NCI-H146 treated with DMSO at 0.1 percent for 48 hours (cell line): ENCODE measurements at regions not wholly inside any gene's neighbourhood (a gene's known extent, or its start where the extent isn't known, plus 50 kb on each side); places are given as distances from the start of the nearest gene placed in this dataset.

Experiments used
- DNase-seq: peaks from one replicate; lab custom pipeline; 2025; ENCODE audit not compliant: unreplicated experiment; lab: John Stamatoyannopoulos, UW

DNA sequence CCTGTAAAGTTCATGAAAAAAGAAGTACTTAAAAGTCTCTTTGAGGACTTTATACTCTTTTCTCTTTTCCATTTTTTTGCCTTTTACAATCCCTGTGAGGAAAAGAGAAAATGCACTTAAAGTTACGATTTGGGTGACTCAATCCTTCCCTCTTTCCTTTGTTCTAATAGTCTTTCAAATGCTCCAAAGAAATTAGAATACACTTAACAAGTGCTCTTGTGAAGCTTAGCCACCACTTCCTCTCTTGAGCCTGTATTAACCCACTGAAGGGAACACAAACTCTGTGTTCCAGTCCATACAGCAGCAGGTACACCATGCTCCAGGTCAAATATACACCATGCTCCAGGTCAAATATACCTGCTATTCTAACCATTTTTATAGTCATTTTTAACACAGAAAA is 581.1 kb upstream of the MGAT4C start:
- DNase-seq: no peak

DNA sequence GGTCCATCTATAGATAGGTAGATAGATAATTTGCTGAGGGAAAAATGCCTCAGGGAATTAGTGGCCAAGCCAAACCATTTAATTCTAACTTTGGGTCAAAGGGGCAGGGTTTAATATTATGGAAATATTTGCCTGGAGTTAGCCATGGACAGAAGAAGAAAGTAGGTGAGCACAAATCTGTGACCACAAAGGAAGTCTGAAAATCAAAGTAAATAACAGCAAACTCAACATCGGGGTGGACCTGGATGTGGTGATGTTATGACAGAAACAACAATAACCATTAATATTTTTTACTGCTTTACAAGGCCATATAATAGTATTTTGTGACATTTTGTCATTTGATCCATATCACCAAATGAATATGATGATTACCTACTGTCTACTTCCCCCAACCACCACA is 578.0 kb upstream of the MGAT4C start:
- DNase-seq: no peak

DNA sequence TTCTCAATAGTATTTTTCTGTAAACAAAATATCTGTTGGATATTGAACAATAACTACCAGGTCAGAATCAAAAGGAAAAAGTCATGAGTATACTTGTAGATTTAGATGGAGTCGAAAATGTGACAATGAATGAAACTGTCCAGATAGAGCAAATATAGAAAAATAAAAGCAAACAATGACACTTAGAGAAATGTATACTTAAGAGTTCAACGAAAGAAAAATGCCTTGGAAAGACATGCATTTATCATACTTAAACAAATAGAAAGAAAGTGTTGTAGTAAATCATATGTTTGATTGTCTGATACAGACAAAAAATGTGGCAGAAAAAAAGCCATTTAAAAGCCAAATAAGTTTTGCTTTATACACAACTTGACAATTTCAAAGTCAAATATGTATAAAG is 571.2 kb upstream of the MGAT4C start:
- no peak for DNase-seq

DNA sequence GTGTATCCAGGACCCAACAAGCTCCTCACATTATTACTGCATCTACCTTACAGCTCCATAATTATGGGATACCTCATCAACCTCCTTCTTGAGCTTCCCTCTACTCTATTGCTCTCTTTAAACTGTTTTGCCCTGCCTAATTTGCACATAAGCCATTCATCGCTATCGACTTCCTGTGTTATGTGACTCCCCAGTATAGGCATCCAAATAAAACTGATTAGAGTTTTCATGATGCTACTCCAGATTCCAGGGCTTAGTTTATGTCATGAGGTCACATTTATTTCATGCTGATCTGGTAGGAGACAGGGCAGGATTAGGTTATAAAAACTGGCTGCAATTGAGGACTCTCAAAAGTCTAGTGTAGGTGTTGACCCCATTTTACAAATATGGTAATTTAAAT is 569.9 kb upstream of the MGAT4C start:
- no peak for DNase-seq

- DNase-seq: no peak
These were observed 545.2 kb upstream of the MGAT4C start for GRCh38 chr12:86801439-86801838.

- DNase-seq: no peak
These were observed 543.4 kb upstream of the MGAT4C start for GRCh38 chr12:86799616-86800015.

- no peak for DNase-seq
These were observed 540.4 kb upstream of the MGAT4C start for GRCh38 chr12:86796550-86796949.

GRCh38 chr12:86788661-86789060 is 532.5 kb upstream of the MGAT4C start:
- no peak for DNase-seq

- no peak for DNase-seq
These were observed 531.2 kb upstream of the MGAT4C start for GRCh38 chr12:86787419-86787818.

- DNase-seq: no peak
These were observed 521.1 kb upstream of the MGAT4C start for GRCh38 chr12:86777325-86777724.

GRCh38 chr12:86774841-86775388 is 518.7 kb upstream of the MGAT4C start:
- DNase-seq: no peak

GRCh38 chr12:86772696-86773095 is 516.5 kb upstream of the MGAT4C start:
- DNase-seq: no peak

DNA sequence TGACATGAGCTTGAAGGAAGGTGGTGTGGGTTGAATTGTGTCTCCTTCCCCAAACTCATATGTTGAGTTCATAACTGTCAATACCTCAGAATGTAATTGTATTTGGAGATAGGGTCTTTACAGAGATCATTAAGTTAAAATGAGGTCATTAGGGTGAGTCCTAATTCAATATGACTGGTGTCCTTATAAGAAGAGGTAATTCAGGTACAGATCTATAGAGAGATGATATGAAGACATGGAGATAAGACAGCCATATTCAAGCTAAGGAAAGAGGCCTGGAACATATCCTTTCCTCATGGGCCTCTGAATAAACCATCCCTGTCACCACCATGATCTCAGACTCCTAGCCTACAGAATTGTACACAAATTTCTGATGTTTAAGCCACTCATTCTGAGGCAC is 514.7 kb upstream of the MGAT4C start:
- DNase-seq: no peak

GRCh38 chr12:86748894-86749293 is 492.7 kb upstream of the MGAT4C start:
- DNase-seq: no peak

GRCh38 chr12:86744547-86745212 is 488.5 kb upstream of the MGAT4C start:
- no peak for DNase-seq

DNA sequence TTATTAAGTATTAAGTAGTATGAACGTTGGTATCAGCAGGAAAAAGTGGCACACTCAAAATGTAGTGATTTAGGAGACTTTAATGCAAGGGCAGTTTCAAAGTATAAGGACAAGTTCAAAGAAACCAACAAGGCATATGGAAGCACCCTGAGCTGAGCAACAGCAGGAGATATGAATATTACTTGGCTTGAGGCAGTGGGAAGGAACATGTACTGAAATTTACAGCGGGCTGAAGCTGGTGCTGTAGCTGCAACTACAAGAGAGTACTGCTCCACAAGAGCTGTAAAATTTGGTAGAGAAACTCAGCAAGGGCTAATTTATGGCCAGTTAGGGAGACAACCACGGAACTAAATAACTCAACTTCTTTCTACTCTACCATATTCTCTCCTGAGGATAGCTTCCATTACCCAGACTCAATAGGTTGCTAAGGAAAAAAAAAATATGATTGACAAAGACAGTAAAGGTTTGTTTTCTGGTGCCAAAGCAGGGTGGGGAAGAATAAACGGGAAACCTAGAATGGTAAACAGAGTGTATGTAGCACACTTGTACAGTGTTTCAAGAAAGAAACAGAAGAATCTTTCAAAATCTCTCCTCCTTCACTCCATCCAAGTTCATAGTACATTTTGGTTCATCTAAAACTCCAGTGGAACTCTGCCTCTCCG is 487.8 kb upstream of the MGAT4C start:
- no peak for DNase-seq

GRCh38 chr12:86741531-86741930 is 485.3 kb upstream of the MGAT4C start:
- no peak for DNase-seq

- no peak for DNase-seq
These were observed 479.7 kb upstream of the MGAT4C start for GRCh38 chr12:86735851-86736250.

GRCh38 chr12:86735072-86735471 is 478.9 kb upstream of the MGAT4C start:
- DNase-seq: no peak

DNA sequence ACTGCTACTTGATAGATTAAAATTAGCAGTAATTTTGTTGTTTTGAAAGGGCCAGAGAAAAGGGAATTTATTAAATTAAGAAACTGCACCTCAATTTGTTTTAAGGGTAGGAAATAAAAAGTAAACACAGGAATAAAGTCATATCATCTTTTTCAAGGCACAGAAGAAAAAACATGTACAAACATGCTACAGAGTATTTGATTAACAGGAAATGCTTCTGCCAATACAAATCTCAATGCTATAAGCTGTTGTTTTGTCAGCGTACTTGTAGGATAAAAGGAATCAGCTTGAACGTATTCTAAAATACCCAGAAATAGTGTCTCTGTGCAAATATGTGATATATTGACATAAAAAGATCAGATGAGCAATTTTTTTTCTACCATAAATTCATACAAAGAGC is 474.0 kb upstream of the MGAT4C start:
- DNase-seq: no peak

DNA sequence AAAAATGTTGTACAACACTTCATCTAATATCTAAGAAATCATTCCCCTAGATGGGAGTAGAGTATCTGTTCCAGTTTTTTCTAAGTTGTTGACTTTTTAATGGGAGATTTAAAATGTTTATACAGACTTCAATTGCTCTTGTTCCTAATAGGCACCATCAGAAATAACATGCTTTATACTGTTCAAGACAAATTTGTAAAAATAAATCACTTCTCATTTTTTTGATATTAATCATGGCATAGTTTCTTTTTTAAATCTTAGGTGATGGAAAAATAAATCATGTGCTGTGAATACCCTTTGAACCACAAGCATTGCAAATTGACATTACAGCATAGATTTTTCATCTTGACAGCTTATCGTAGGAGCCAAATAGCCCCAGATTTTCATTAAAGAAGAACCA is 473.5 kb upstream of the MGAT4C start:
- no peak for DNase-seq

- DNase-seq: no peak
These were observed 471.0 kb upstream of the MGAT4C start for GRCh38 chr12:86727160-86727559.

- no peak for DNase-seq
These were observed 468.5 kb upstream of the MGAT4C start for GRCh38 chr12:86724716-86725115.
